ENCODE measurements at regions not wholly inside any gene's neighbourhood (a gene's known extent, or its start where the extent isn't known, plus 50 kb on each side); places are given as distances from the start of the nearest gene placed in this dataset.

DNA sequence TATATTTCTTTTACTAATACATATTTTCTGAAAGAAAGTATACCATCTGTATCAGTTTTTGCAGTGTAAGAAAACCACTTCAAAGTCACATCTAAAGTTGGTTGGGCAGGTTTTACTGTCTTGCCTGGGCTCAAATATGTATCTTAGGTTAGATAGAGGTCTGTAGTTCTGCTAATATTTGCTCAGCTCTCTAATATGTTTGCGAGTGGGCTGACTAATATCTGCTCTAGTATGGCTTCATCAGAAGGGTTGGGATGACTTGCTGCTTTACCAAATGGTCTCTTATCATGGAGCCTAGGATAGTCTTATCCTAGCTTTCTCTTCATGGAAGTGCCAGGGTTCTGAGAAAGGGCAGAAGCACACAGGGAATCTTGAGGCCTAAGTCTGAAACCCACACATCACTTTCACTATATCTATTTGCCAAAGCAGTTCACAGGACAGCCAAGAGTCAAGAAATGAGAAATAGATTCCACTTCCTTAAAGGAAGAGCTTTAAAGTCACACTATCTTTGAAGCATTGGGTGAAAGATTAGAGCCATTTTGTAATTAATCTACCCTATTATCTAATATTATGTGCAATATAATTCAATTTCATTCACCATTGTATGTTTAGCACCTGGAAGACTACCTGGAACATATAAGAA, 610.0 kb downstream of the KCNJ3 start:
- ChIA-PET POLR2A (no interaction called here), CTCF (ENCODE audit: low intra/inter-chr PET ratio) (interaction anchor here (0.6 kb wide), 1 partner anchor 436 kb away, joined by 3 read pairs; no protein-coding TSS in a partner anchor)
- Histone ChIP-seq H4K20me1 (replicated peaks; ENCODE audit: control insufficient read depth, insufficient read depth, low read length) (no peaks in the 10 kb centered on the region), H3K79me2 (ENCODE audit: control insufficient read depth, insufficient read depth, low read length) (no peaks in the 10 kb centered on the region), H3K27ac (ENCODE audit: extremely low read depth, low read depth, low read length) (no peak overlapping the region), H3K36me3 (ENCODE audit: control insufficient read depth, insufficient read depth, low read length) (no peaks in the 10 kb centered on the region), H2AFZ (ENCODE audit: low read depth, low read length) (no peak overlapping the region), H3K9me1 (ENCODE audit: control insufficient read depth, insufficient read depth, low read length) (no peaks in the 10 kb centered on the region), H3K9me3 (replicated peaks; ENCODE audit: control insufficient read depth, insufficient read depth, low read depth, low read length) (no peaks in the 10 kb centered on the region), H3K4me2 (ENCODE audit: insufficient read depth, low read length) (no peak overlapping the region), H3K4me1 (replicated peaks in 1 of 2; ENCODE audit: control insufficient read depth in 2 of 2, insufficient read depth in 2 of 2, low read length in 2 of 2) (no peaks in the 10 kb centered on the region), H3K4me3 (no peak overlapping the region), H3K9ac (ENCODE audit: insufficient read depth in 1 of 2, low read depth in 2 of 2, low read length in 2 of 2) (no peak overlapping the region), H3K27me3 (ENCODE audit: control insufficient read depth in 2 of 2, insufficient read depth in 2 of 2, low read length in 2 of 2) (no peaks in the 10 kb centered on the region)
- 0% methylated on average over 1 of the region's 1 CpG for WGBS (ENCODE audit: insufficient coverage, low coverage, missing lambda C conversion rate)
- ATAC-seq (no peak), DNase-seq (ENCODE audit: extremely low read depth in 1 of 4, low spot score in 3 of 4) (no peak), FAIRE-seq (no peak)
- in situ Hi-C loops (cut with MboI) = no loop called here
- BruUV-seq (replicated peaks) = no TSS peak
- intact Hi-C loops (cut with micrococcal nuclease) = no loop called here
- TF ChIP-seq ZBTB9 (CRISPR knock-in tag; IDR thresholded peaks at IDR 0.05) (no peak), RBM22 (IDR thresholded peaks at IDR 0.05; ENCODE audit: low read depth, low read length, poor library complexity, severe bottlenecking) (no peak), ZNF280A (IDR thresholded peaks at IDR 0.05; ENCODE audit: low read depth, partially characterized antibody) (no peak), SP1 (CRISPR knock-in tag; IDR thresholded peaks at IDR 0.05) (no peak), TAF1 (IDR thresholded peaks at IDR 0.05; ENCODE audit: control insufficient read depth, extremely low read depth, insufficient read depth, low read length, severe bottlenecking) (no peak), SRSF1 (IDR thresholded peaks at IDR 0.05; ENCODE audit: low read depth, low read length) (no peak), NUFIP1 (IDR thresholded peaks at IDR 0.05; ENCODE audit: partially characterized antibody) (no peak), ARNT (IDR thresholded peaks at IDR 0.05) (no peak), E2F3 (CRISPR knock-in tag; IDR thresholded peaks at IDR 0.05) (no peak), DDX20 (tag; IDR thresholded peaks at IDR 0.05; ENCODE audit: low read depth) (no peak), ZNF134 (CRISPR knock-in tag; conservative IDR thresholded peaks at IDR 0.05) (no peak), NFIX (CRISPR knock-in tag; IDR thresholded peaks at IDR 0.05; ENCODE audit: low read depth) (no peak), MAFK (IDR thresholded peaks at IDR 0.05; ENCODE audit: low read length) (no peak), BACH1 (tag; IDR thresholded peaks at IDR 0.05) (no peak), PTBP1 (IDR thresholded peaks at IDR 0.05; ENCODE audit: low read depth, low read length) (no peak), ZFP1 (CRISPR knock-in tag; IDR thresholded peaks at IDR 0.05) (no peak), MEF2D (tag; conservative IDR thresholded peaks at IDR 0.05; ENCODE audit: low read depth) (no peak), ZNF263 (CRISPR knock-in tag; IDR thresholded peaks at IDR 0.05; ENCODE audit: borderline replicate concordance) (no peak)
- TF ChIP-seq, protein P1, sequence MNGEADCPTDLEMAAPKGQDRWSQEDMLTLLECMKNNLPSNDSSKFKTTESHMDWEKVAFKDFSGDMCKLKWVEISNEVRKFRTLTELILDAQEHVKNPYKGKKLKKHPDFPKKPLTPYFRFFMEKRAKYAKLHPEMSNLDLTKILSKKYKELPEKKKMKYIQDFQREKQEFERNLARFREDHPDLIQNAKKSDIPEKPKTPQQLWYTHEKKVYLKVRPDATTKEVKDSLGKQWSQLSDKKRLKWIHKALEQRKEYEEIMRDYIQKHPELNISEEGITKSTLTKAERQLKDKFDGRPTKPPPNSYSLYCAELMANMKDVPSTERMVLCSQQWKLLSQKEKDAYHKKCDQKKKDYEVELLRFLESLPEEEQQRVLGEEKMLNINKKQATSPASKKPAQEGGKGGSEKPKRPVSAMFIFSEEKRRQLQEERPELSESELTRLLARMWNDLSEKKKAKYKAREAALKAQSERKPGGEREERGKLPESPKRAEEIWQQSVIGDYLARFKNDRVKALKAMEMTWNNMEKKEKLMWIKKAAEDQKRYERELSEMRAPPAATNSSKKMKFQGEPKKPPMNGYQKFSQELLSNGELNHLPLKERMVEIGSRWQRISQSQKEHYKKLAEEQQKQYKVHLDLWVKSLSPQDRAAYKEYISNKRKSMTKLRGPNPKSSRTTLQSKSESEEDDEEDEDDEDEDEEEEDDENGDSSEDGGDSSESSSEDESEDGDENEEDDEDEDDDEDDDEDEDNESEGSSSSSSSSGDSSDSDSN (IDR thresholded peaks at IDR 0.05; ENCODE audit: borderline replicate concordance in 1 of 2, low read depth in 2 of 2, low read length in 2 of 2) = no peak

Measured in K562 (cell line).